ENCODE measurements at regions not wholly inside any gene's neighbourhood (a gene's known extent, or its start where the extent isn't known, plus 50 kb on each side); places are given as distances from the start of the nearest gene placed in this dataset.

DNA sequence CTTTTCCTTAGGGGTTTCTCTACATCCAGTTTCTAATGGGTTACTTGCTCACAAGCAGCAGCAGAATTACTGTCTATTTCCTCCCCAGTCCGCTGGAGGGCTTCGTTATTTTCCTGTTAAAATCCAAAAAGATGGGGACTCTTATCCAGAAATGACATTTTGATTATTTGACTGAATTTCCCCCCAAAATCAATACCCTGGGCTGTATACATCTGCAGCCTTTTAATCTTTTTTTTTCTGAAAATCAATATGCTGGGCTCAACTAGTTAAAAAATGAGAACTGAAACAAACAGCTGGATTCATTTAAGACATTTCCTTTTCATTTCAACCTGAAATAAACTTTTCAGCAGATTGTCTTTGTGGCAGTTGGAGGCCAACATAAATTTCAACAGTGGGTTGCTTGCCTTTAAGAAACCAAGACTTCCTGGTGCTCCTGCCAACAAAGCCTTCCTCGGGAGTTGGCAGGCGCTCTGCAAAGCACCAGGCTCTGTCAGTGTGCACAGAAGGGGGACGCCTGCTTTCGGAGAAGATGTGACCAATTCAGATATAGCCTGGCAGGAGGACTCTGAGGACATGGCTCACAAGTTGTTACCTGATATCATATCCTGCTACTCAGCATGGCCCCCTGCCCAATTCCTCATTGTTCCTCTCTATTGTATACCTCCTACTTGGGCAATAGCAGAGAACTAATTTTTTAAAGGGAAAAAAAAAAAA is 204.7 kb upstream of the ARG1 start:
- H3K36me3 Mint-ChIP-seq: no peaks in the 10 kb centered on the region
- H3K27me3 Mint-ChIP-seq: no peaks in the 10 kb centered on the region
- H3K4me3 Mint-ChIP-seq: peak overlapping the region; percentile 49 to 59
- peak; percentile 74 to 76 for ATAC-seq (replicated peaks)
- peak overlapping the region; percentile 87 for H3K27ac Mint-ChIP-seq
- H3K4me1 Mint-ChIP-seq: peaks cover 16 to 43% of the 10 kb centered on the region in 2 donors
- no peak for DNase-seq
- no peaks in the 10 kb centered on the region for H3K9me3 Mint-ChIP-seq

DNA sequence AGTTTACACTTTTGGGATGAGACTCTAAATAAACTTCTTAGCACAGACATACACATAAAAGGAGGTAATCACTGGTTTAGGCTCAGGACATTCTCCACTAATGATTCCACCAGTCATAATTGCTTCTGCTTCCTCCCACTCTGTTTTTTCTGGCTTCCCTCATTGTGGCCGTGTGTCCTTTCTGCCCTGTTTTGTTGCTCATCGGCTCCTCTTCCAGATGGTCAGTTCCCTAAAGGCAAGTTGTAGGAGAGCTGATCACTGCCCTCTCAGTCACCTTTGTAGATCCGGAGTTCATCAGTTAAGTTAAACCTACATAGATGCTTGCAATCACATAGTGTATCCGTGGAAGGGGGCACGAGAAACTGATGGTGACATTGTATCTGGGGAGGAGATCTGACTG is 200.5 kb upstream of the ARG1 start:
- Mint-ChIP-seq H3K36me3 (no peaks in the 10 kb centered on the region), H3K9me3 (no peaks in the 10 kb centered on the region)

DNA sequence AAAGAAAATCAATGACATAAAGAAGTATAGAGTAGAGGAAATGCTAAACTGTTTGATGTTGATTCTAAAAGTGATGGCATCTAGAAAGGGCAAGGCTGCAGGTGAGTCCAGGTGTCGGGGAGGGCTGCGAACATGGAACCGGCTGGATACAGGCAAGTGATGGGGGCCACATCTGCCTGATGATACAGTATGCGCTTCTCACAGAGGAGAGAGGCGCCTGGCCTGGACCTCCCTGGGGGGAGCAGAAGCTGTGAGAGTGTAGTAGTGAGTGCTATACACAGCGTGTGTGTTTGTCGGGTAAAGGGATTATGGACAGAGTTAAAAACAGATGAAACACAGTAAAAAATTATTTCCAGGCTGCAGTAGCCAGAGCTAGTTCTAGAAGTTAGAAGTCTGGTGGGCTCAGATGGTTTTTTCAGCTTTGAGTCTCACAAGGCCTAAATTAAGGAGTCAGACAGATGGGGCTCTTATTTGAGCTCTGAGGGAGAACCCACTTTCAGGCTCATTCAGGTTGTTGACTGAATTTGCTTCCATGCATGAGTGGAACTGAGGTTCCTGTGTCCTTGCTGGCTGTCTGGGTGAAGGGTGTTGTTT is 195.8 kb upstream of the ARG1 start:
- no peaks in the 10 kb centered on the region for H3K27me3 Mint-ChIP-seq
- no peak overlapping the region for H3K27ac Mint-ChIP-seq
- H3K36me3 Mint-ChIP-seq: no peaks in the 10 kb centered on the region
- ATAC-seq (replicated peaks): no peak
- H3K4me3 Mint-ChIP-seq: no peak overlapping the region
- peaks cover 16 to 19% of the 10 kb centered on the region in 2 donors for H3K4me1 Mint-ChIP-seq
- H3K9me3 Mint-ChIP-seq: peaks cover 0 to 2% of the 10 kb centered on the region in 2 donors
- DNase-seq: no peak

More for the DNA sequence above, 200.5 kb upstream of the ARG1 start:
- Mint-ChIP-seq H3K4me3 (no peak overlapping the region), H3K4me1 (peaks cover 11 to 22% of the 10 kb centered on the region in 2 donors), H3K27ac (no peak overlapping the region), H3K27me3 (no peaks in the 10 kb centered on the region)
- DNase-seq (no peak), ATAC-seq (replicated peaks) (no peak)

DNA sequence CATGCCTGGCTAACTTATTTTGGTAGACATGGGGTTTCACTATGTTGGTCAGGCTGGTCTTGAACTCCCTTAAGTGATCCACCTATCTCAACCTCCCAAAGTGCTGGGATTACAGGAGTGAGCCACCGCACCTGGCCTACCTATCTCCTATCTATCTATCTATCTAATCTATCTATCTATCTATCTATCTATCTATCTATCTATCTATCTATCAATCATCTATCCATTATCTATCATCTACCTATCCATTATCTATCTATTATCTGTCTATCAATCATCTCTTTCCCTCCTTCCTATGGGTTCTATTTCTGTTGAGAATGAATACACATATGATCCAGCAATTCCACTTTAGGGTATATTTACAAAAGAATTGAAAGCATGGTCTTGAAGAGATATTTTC is 194.2 kb upstream of the ARG1 start:
- no peak for ATAC-seq (replicated peaks)
- H3K27ac Mint-ChIP-seq: no peak overlapping the region

DNA sequence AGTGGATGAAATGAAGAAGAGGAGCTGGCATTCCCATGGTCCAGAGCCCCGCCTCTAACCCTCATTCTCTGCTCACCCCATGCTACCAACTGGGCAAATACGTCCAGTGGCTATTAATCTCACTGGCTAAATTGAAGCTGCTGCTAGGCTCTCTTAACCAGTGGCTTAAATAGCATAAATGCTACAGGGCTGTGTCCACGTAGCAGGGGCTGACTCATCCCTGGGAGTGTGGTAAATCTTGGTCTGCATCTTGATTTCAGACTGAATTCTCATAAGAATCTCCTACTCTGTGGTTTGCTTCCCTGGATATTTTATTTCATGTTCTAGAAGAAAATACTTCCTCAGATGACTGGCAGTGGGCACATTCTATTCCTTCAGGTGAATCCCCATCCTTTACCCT is 193.1 kb upstream of the ARG1 start:
- Mint-ChIP-seq H3K4me1 (peaks cover 16 to 21% of the 10 kb centered on the region in 2 donors), H3K9me3 (peaks cover 0 to 2% of the 10 kb centered on the region in 2 donors), H3K36me3 (no peaks in the 10 kb centered on the region), H3K4me3 (no peak overlapping the region), H3K27ac (no peak overlapping the region), H3K27me3 (no peaks in the 10 kb centered on the region)
- ATAC-seq (replicated peaks) (no peak), DNase-seq (no peak)

More for the DNA sequence above, 194.2 kb upstream of the ARG1 start:
- DNase-seq: no peak
- Mint-ChIP-seq H3K4me3 (no peak overlapping the region), H3K9me3 (peaks cover 0 to 2% of the 10 kb centered on the region in 2 donors), H3K4me1 (peaks cover 16 to 21% of the 10 kb centered on the region in 2 donors), H3K27me3 (no peaks in the 10 kb centered on the region), H3K36me3 (no peaks in the 10 kb centered on the region)

DNA sequence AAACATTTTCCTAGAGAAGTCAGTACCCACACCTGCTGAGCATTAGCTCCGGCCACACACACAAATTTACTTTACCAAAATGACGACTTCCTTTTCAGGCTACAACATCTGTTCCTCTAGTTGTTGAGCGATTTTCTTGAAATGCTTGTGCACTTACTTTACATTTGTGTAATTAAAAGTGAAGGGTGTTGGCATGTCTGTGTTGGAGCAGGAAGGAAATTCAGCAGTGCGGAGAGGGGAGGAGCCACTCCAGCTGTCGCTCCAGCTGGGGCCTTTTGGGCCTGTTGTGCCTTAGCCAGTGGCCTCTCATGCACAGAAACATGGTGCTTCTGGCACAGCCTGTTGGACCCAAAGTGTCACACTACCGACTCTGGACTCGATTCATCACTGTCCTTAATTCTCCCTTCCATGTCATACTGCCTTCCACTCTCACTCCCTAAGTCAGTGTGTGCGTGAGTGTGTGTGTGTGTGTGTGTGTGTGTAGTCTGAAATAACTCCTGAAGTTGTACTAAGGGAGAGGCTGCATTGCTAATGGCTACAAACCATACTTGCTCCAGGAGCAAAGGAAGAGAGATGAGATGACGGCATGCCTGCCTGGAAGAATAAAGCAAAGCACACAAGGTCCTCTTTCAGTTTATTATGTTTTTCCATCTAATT is 191.8 kb upstream of the ARG1 start:
- DNase-seq: no peak
- no peak for ATAC-seq (replicated peaks)

DNA sequence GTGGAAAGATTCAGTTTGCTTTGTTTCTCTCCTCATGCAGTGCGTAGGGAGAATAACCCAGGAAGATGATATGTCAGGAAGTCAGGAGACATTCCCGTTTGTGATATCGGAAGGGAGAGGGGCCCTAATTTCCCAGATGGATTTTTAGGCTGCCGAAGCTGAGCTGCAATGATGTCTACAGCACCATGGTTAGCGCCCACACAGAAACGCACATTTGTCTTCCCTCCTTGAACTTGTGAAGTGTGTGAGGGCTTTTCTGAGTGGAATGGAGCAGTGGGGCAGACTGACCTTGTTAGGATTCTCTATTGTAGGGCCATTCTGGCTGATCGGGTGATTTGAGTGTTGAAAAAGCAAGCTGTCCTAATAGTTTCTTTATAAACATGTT is 191.3 kb upstream of the ARG1 start:
- ATAC-seq (replicated peaks): no peak
- Mint-ChIP-seq H3K36me3 (no peaks in the 10 kb centered on the region), H3K9me3 (peaks cover 0 to 2% of the 10 kb centered on the region in 2 donors), H3K4me1 (peaks cover 16 to 21% of the 10 kb centered on the region in 2 donors), H3K27ac (no peak overlapping the region), H3K27me3 (peaks cover 4 to 5% of the 10 kb centered on the region in 2 donors), H3K4me3 (no peak overlapping the region)
- no peak for DNase-seq

More for the DNA sequence above, 191.8 kb upstream of the ARG1 start:
- H3K4me3 Mint-ChIP-seq: no peak overlapping the region
- peaks cover 4% of the 10 kb centered on the region in 2 donors for H3K27me3 Mint-ChIP-seq
- H3K9me3 Mint-ChIP-seq: peaks cover 0 to 2% of the 10 kb centered on the region in 2 donors
- H3K27ac Mint-ChIP-seq: no peak overlapping the region
- H3K36me3 Mint-ChIP-seq: no peaks in the 10 kb centered on the region
- peaks cover 16 to 21% of the 10 kb centered on the region in 2 donors for H3K4me1 Mint-ChIP-seq

DNA sequence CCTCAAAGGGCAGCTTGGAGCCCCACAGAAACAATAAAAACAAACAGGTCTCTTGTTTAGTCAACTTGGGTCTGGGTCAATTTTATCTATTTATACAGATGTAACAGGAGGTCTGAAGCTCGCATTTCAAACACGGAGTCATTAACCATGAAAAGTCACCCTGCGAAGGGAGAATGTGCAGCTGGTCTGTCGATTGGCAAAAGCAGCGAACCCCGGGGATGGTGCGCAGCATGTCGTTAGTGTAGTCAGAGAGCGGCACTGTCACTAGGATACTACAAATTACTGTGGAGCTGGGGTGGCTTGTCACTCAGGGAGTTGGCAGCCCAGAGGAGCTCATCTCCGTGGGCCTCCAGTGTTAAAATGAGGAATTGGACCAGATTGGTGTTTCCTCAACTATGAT is 190.4 kb upstream of the ARG1 start:
- Mint-ChIP-seq H3K9me3 (peaks cover 0 to 2% of the 10 kb centered on the region in 2 donors), H3K36me3 (no peaks in the 10 kb centered on the region), H3K4me3 (no peak overlapping the region), H3K27me3 (peaks cover 4 to 5% of the 10 kb centered on the region in 2 donors), H3K27ac (no peak overlapping the region), H3K4me1 (peaks cover 11 to 16% of the 10 kb centered on the region in 2 donors)
- no peak for DNase-seq
- no peak for ATAC-seq (replicated peaks)

DNA sequence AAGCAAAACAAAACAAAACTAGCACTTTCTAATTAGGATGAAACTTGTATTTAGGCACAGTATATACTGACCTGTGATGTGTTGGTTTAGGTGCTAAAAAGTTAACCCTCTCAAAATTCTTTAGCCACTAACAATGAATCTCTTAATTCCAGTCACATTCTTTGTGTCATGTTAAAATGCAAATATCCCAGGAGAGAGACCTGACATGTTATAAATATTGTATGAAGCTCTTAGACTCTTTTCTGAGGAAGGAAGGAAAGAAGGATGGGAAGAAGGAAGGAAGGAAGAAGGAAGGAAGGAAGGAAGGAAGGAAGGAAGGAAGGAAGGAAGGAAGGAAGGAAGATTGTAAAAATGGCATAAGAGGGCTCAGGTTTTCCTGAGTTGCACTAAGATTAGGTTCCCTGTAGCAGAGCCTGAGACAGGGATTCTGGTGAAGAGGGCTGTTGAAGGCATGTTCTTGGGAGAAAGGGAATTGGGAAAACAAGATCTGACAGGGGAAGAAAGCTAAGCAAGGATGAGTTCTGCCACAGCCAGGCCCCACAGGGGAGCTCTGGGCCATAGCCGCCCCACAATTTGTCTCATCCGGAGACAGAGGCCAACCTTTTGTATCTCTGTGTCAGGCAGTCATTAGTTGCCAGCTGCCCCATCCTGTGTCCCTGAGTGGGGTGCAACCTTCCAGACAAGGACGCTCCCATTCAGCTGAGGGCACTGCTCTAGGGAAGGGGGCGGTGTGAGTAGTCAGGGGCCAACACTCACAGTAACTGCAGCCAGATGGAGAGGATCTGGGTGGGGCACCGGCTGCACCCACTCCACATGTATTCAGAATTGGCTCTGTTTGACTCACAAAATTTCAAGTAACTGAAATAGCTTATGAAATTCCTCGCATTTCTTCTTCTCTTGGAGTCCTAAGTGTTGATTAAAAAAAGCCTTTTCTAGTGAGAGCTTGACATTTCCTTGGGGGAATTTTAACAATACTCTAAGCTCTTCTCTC is 189.3 kb upstream of the ARG1 start:
- no peak overlapping the region for H3K27ac Mint-ChIP-seq
- H3K9me3 Mint-ChIP-seq: peaks cover 0 to 2% of the 10 kb centered on the region in 2 donors
- H3K27me3 Mint-ChIP-seq: peaks cover 4 to 5% of the 10 kb centered on the region in 2 donors
- H3K36me3 Mint-ChIP-seq: no peaks in the 10 kb centered on the region
- no peak overlapping the region for H3K4me3 Mint-ChIP-seq
- DNase-seq: no peak
- ATAC-seq (replicated peaks): no peak
- H3K4me1 Mint-ChIP-seq: peaks cover 14 to 15% of the 10 kb centered on the region in 2 donors

DNA sequence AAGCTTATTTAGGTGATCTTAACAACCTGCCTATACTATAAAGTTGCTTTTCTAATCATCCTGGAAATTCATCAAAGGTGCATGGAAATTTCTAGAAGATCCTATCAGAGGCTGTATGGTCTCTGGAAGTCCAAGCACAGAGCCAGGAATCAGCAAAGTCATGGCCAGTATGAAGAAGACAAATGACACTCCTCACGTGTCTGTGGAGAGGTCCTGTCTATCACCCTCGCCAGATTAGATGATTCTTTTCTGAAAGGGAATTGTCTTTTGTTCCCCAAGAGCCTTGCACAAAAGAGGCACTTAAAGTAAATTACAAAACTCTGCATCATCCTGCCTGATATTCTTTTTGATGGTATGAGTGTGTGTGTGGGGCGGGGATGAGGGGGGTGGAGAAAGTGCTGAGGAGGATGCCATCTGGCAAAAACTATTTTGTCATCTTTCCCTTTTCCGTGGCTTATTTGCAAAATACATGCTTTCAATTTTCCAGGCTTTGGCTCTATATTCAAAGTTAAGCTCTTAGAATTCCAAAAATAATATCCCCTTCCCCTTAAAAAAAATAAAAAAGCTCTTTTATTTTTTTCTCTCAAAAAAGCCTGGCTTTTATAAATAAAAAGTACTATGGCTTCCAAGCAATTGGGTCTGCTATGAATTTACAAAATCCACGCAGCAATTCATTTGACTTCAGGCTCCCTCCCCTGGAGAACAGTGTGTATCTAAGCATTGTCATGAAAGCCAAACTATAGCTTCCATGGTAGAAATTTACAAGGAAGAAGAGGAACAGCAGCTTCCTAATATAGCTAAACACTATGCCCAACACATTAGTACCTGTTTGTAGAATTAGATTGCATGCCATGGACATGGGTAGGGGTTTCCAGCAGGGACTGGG is 185.2 kb upstream of the ARG1 start:
- peaks cover 4 to 5% of the 10 kb centered on the region in 2 donors for H3K27me3 Mint-ChIP-seq
- no peak for ATAC-seq (replicated peaks)
- DNase-seq: no peak

DNA sequence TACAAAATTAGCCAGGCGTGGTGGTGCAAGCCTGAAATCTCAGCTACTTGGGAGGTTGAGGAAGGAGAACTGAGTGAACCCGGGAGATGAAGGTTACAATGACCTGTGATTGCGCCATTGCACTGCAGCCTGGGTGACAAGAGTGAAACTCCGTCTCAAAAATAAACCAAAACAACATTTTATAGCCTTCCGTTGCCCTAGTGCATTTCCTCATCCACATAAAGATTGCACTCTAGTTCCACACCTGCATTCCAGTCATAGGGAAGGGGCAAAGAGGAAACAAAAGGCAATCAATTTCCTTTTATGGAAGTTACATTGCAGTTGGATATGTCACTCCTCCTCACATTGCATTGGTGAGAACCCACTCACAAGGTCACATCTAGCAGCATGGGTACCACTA is 182.7 kb upstream of the ARG1 start:
- H3K27me3 Mint-ChIP-seq: peaks cover 4 to 5% of the 10 kb centered on the region in 2 donors

More for the DNA sequence above, 185.2 kb upstream of the ARG1 start:
- peaks cover 7 to 15% of the 10 kb centered on the region in 2 donors for H3K4me1 Mint-ChIP-seq
- no peaks in the 10 kb centered on the region for H3K36me3 Mint-ChIP-seq
- no peaks in the 10 kb centered on the region for H3K9me3 Mint-ChIP-seq
- no peak overlapping the region for H3K4me3 Mint-ChIP-seq
- H3K27ac Mint-ChIP-seq: no peak overlapping the region

DNA sequence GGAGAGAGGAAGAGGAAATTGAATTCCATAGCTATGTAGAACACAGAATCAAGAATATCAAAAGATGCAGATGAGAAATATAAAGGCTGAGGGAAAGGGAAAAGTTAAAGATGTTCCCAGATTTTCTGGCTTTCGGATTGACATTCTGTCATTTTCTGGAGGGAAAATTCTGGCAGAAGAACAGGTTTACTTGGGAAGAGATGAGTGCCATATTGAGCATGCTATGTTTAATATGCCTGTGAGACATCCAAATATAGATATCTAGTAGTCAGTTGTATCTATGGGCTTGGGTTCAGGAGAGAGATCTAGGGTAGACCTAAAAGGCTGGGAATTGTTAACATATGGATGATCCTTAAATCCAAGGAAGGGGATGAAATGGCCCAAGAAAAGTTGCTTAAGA is 181.9 kb upstream of the ARG1 start:
- H3K4me1 Mint-ChIP-seq: peaks cover 4 to 15% of the 10 kb centered on the region in 2 donors
- no peak for DNase-seq
- H3K27ac Mint-ChIP-seq: no peak overlapping the region
- no peak for ATAC-seq (replicated peaks)
- H3K9me3 Mint-ChIP-seq: peaks cover 2 to 4% of the 10 kb centered on the region in 2 donors
- H3K36me3 Mint-ChIP-seq: peaks cover 0 to 2% of the 10 kb centered on the region in 2 donors
- H3K27me3 Mint-ChIP-seq: peaks cover under 1 to 2% of the 10 kb centered on the region in 2 donors
- no peak overlapping the region for H3K4me3 Mint-ChIP-seq

More for the DNA sequence above, 182.7 kb upstream of the ARG1 start:
- H3K9me3 Mint-ChIP-seq: peaks cover 2 to 4% of the 10 kb centered on the region in 2 donors
- H3K36me3 Mint-ChIP-seq: peaks cover 0 to 2% of the 10 kb centered on the region in 2 donors
- no peak for DNase-seq
- no peak overlapping the region for H3K4me3 Mint-ChIP-seq
- no peak for ATAC-seq (replicated peaks)
- no peak overlapping the region for H3K27ac Mint-ChIP-seq
- peaks cover 4 to 15% of the 10 kb centered on the region in 2 donors for H3K4me1 Mint-ChIP-seq

DNA sequence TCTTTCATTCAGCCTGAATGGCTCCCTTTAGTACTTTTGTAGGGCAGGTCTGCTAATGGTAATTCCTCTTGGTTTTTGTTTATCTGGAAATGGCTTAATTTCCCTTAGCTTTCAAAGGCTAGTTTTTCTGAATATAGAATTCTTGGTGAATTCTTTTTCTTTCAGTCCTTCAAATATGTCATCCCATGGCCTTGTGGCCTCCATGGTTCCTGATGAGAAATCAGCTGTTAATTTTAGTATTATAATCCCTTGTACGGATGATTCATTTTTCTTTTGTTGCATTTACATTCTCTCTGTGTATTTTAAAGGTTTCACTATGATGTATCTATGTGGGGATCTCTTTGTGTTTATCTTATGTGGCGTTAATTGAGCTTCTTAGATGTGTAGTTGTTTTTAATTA is 179.6 kb upstream of the ARG1 start:
- H3K4me3 Mint-ChIP-seq: no peak overlapping the region
- no peaks in the 10 kb centered on the region for H3K27me3 Mint-ChIP-seq
- ATAC-seq (replicated peaks) (no peak), DNase-seq (no peak)
- H3K27ac Mint-ChIP-seq: no peak overlapping the region
- peaks cover 2 to 4% of the 10 kb centered on the region in 2 donors for H3K9me3 Mint-ChIP-seq
- H3K4me1 Mint-ChIP-seq: peaks cover 4 to 13% of the 10 kb centered on the region in 2 donors
- peaks cover 0 to 2% of the 10 kb centered on the region in 2 donors for H3K36me3 Mint-ChIP-seq
